ENCODE measurements at regions not wholly inside any gene's neighbourhood (a gene's known extent, or its start where the extent isn't known, plus 50 kb on each side); places are given as distances from the start of the nearest gene placed in this dataset.

- no peak for FAIRE-seq
Measured at GRCh38 chr18:47317824-47318508, 66.5 kb upstream of the SKOR2 start.

- FAIRE-seq = no peak
Measured at GRCh38 chr18:47316924-47317323, 65.5 kb upstream of the SKOR2 start.

- no peak for FAIRE-seq
Measured at GRCh38 chr18:47313901-47314300, 62.4 kb upstream of the SKOR2 start.

- no peak for FAIRE-seq
Measured at GRCh38 chr18:47311585-47311984, 60.1 kb upstream of the SKOR2 start.
